ENCODE measurements at regions not wholly inside any gene's neighbourhood (a gene's known extent, or its start where the extent isn't known, plus 50 kb on each side); places are given as distances from the start of the nearest gene placed in this dataset.

DNA sequence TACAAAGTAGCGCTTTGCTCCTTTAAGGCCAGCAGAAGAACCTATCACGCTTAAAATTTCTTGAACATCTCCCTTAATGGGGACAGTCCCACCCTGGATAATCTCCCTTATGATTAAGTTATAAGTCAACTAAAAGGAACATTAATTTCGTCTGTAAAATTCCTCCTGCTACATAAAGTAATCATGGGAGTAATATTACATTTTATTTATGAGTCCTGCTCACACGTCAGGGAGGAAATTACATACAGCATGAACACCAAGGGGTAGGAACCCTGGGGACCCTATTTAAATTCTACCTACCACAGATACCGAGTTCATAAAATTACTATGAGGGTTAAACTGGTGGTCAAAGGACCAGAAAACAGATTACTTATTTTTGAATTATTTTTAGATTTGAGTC lies 926.6 kb upstream of the MBL2 start:
- Histone ChIP-seq H3K27ac (no peak overlapping the region), H3K4me3 (no peak overlapping the region)
- no peak for DNase-seq (ENCODE audit: low spot score)
- TF ChIP-seq CTCF (IDR thresholded peaks at IDR 0.05): no peak

- no peak for TF ChIP-seq CTCF (IDR thresholded peaks at IDR 0.05)
- no peak for DNase-seq (ENCODE audit: low spot score)
- H3K4me3 ChIP-seq: no peak overlapping the region
- H3K27ac ChIP-seq: no peak overlapping the region
Measured at GRCh38 chr10:53697038-53697437, 924.5 kb upstream of the MBL2 start.

GRCh38 chr10:53690524-53691240 lies 918.1 kb upstream of the MBL2 start:
- Histone ChIP-seq H3K27ac (no peak overlapping the region), H3K4me3 (no peak overlapping the region)
- DNase-seq (ENCODE audit: low spot score): no peak
- no peak for TF ChIP-seq CTCF (IDR thresholded peaks at IDR 0.05)

GRCh38 chr10:53687800-53688199 lies 915.2 kb upstream of the MBL2 start:
- no peak for TF ChIP-seq CTCF (IDR thresholded peaks at IDR 0.05)
- no peak for DNase-seq (ENCODE audit: low spot score)
- Histone ChIP-seq H3K27ac (no peak overlapping the region), H3K4me3 (no peak overlapping the region)

GRCh38 chr10:53682885-53683284 lies 910.3 kb upstream of the MBL2 start:
- no peak for TF ChIP-seq CTCF (IDR thresholded peaks at IDR 0.05)
- DNase-seq (ENCODE audit: low spot score): no peak
- no peak overlapping the region for H3K4me3 ChIP-seq
- no peak overlapping the region for H3K27ac ChIP-seq

- Histone ChIP-seq H3K4me3 (no peak overlapping the region), H3K27ac (no peak overlapping the region)
- no peak for TF ChIP-seq CTCF (IDR thresholded peaks at IDR 0.05)
- DNase-seq (ENCODE audit: low spot score): no peak
Measured at GRCh38 chr10:53682458-53682857, 909.9 kb upstream of the MBL2 start.

- Histone ChIP-seq H3K4me3 (no peak overlapping the region), H3K27ac (no peak overlapping the region)
- TF ChIP-seq CTCF (IDR thresholded peaks at IDR 0.05): no peak
- DNase-seq (ENCODE audit: low spot score): no peak
Measured at GRCh38 chr10:53679666-53680065, 907.1 kb upstream of the MBL2 start.

Measured in coronary artery (tissue), 2 donors.